ENCODE measurements at regions not wholly inside any gene's neighbourhood (a gene's known extent, or its start where the extent isn't known, plus 50 kb on each side); places are given as distances from the start of the nearest gene placed in this dataset.

- no peak overlapping the region for H3K4me3 ChIP-seq
- no peak for DNase-seq (ENCODE audit: extremely low spot score)
- TF ChIP-seq POLR2AphosphoS5 (IDR thresholded peaks at IDR 0.05) (no peak), EP300 (IDR thresholded peaks at IDR 0.05) (no peak), CTCF (IDR thresholded peaks at IDR 0.05) (no peak), POLR2A (IDR thresholded peaks at IDR 0.05; ENCODE audit: low read depth) (no peak)
- H3K36me3 ChIP-seq: no peaks in the 10 kb centered on the region
- 82% methylated on average over 4 of the region's 4 CpGs for WGBS
- H3K27ac ChIP-seq (replicated peaks in 1 of 4): no peak overlapping the region
- no peaks in the 10 kb centered on the region for H3K27me3 ChIP-seq
- no peaks in the 10 kb centered on the region for H3K9me3 ChIP-seq
- intact Hi-C loops (cut with DNase I): no loop called here
- peaks cover 0 to 5% (median 3%) of the 10 kb centered on the region in 4 donors for H3K4me1 ChIP-seq
Observed at GRCh38 chr2:66827851-66828250, 392.9 kb downstream of the MEIS1 start.

- Histone ChIP-seq H3K4me3 (no peak overlapping the region), H3K4me1 (peaks cover 0 to 15% (median 12%) of the 10 kb centered on the region in 4 donors), H3K36me3 (no peaks in the 10 kb centered on the region), H3K9me3 (no peaks in the 10 kb centered on the region), H3K27me3 (no peaks in the 10 kb centered on the region), H3K27ac (replicated peaks in 1 of 4) (no peak overlapping the region)
- intact Hi-C loops (cut with DNase I): no loop called here
- DNase-seq (ENCODE audit: extremely low spot score): no peak
- WGBS: 76% methylated on average over 3 of the region's 3 CpGs
- TF ChIP-seq EP300 (IDR thresholded peaks at IDR 0.05) (no peak), POLR2A (IDR thresholded peaks at IDR 0.05; ENCODE audit: low read depth) (no peak), CTCF (IDR thresholded peaks at IDR 0.05) (no peak), POLR2AphosphoS5 (IDR thresholded peaks at IDR 0.05) (no peak)
Observed at GRCh38 chr2:66828876-66829275, 394.0 kb downstream of the MEIS1 start.

- no peak for TF ChIP-seq POLR2A (IDR thresholded peaks at IDR 0.05; ENCODE audit: low read depth)
- no peak for TF ChIP-seq POLR2AphosphoS5 (IDR thresholded peaks at IDR 0.05)
- TF ChIP-seq EP300 (IDR thresholded peaks at IDR 0.05): no peak
- no peak for TF ChIP-seq CTCF (IDR thresholded peaks at IDR 0.05)
- DNase-seq (ENCODE audit: extremely low spot score): no peak
- Histone ChIP-seq H3K27ac (replicated peaks in 1 of 4) (no peak overlapping the region), H3K9me3 (no peaks in the 10 kb centered on the region), H3K4me1 (peaks cover 0 to 15% (median 13%) of the 10 kb centered on the region in 4 donors), H3K4me3 (no peak overlapping the region), H3K27me3 (no peaks in the 10 kb centered on the region), H3K36me3 (no peaks in the 10 kb centered on the region)
- 67% methylated on average over 3 of the region's 3 CpGs for WGBS
- intact Hi-C loops (cut with DNase I): no loop called here
Observed at GRCh38 chr2:66830881-66831280, 396.0 kb downstream of the MEIS1 start.

GRCh38 chr2:66832646-66833435, 397.9 kb downstream of the MEIS1 start:
- Histone ChIP-seq H3K9me3 (no peaks in the 10 kb centered on the region), H3K27ac (replicated peaks in 1 of 4) (peak overlapping the region in 3 of 4 donors; percentile 16 to 48 (median 25)), H3K36me3 (no peaks in the 10 kb centered on the region), H3K27me3 (no peaks in the 10 kb centered on the region), H3K4me3 (no peak overlapping the region), H3K4me1 (peaks cover 0 to 15% (median 13%) of the 10 kb centered on the region in 4 donors)
- TF ChIP-seq EP300 (IDR thresholded peaks at IDR 0.05) (no peak), POLR2A (IDR thresholded peaks at IDR 0.05; ENCODE audit: low read depth) (no peak), CTCF (IDR thresholded peaks at IDR 0.05) (no peak), POLR2AphosphoS5 (IDR thresholded peaks at IDR 0.05) (no peak)
- DNase-seq (ENCODE audit: extremely low spot score): no peak
- WGBS: 42% methylated on average over 4 of the region's 4 CpGs
- intact Hi-C loops (cut with DNase I): no loop called here

Measured in esophagus muscularis mucosa (tissue), 4 donors.